ENCODE measurements at regions not wholly inside any gene's neighbourhood (a gene's known extent, or its start where the extent isn't known, plus 50 kb on each side); places are given as distances from the start of the nearest gene placed in this dataset.
"Not testable (repeated sequence)": the region's sequence is repeated elsewhere in the genome, so short reads cannot be mapped to it uniquely, and the experiment has no call there.

DNA sequence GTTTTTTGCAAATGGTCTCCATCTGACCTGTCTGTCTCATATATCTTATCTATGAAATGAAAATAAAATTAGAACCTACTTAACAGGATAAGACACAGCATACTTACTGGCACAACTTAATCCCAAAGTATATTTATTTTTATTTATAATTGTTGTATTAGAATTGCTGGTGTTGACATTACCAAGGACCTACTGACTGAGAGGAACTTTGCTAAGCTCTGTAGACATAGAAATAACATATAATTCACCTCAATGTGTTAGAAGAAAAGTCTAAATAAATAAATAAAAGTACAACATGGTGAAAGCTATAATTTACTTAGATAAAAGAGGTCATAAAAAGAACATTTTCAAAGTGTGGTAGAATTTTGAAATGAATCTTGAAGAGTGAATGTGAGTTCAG is 1650.5 kb upstream of the NUDT12 start:
- no peak for DNase-seq

DNA sequence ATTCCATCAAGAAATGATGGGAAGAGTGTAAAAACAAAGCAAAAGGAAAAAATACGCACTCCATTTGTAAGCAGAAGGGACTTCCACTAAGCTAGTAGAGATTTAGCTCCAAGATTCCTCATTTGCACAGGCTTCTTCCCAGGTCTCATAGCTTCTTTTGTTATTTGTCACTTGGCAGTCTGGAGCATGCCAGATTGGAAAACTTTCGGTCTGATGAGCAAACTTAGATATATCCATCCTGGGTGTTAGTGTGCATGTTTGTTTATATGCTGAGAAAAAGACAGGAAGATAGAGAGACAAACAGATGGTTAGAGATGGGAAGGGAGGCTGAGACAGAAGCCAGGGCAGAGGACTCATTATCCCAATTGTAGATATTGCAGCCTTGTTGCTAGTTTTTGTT is 1644.5 kb upstream of the NUDT12 start:
- DNase-seq: no peak

DNA sequence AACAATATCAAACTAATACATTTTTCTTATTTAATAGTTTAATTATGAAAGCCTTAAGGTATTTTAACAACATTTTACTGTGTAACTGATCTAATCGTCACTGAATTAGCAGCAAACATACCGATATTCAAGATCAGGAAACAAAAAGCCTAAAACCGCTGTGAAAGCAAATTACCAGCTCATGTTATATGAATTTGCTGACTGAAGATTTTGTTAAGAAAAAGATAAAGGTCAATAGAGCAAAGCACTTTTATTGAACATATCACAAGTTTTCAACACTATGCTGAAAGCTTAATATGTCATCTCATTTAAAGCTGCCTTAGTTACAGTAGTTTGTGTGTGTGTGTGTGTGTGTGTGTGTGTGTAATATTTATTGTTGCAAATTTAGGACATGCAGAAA is 1634.9 kb upstream of the NUDT12 start:
- no peak for DNase-seq

DNA sequence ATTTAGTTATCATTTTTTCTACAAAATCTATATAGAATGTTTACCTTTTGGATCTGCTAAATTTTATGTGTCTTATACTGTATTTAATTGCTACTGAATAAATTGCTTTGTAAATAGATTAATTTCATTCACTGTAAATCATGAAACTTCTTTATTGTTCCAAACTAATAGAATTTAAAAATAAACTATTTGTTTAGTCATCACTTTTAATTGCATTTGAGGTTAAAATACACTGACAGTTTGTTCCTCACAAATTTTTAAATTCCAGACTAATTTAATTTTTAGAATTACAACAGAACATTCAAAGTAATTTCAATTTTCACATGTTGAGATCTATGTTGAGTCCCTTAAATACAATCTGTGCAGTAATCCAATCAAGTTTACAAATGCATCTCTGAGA is 1633.2 kb upstream of the NUDT12 start:
- no peak for DNase-seq

DNA sequence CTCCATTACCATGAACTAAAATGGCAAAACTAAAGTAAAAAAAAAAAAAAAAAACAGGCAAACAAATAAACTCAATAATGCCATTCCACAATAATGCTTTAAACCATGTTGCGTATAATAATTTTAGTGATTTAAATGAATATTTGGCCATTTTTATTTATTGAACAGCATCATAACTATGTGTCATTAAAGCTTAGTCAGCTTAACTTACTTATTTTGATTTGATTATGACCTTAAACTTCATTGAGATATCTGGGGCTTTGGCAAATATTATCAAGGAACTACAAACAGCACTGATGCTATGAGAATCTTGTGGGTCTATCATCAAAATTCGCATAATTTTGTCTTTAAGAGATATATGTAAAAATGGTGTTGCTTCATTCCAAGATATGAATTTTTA is 1610.3 kb upstream of the NUDT12 start:
- DNase-seq: no peak

DNA sequence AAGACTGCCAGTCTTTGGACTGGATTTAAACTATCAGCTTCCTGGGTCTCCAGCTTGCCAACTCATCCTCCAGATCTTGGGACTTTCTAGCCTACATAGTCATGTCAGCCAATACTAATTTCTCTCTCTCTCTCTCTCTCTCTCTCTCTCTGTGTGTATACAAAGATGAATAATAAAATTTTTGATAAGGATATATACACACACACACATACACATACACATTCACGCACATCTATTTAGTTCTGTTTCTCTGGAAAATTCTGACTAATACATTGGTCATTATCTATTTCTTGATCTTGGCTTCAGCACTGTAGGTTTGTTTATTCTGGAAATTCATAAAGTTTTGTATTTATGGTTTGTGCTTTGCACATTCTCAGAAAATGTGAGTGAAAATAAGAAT is 1606.2 kb upstream of the NUDT12 start:
- DNase-seq: no peak

DNA sequence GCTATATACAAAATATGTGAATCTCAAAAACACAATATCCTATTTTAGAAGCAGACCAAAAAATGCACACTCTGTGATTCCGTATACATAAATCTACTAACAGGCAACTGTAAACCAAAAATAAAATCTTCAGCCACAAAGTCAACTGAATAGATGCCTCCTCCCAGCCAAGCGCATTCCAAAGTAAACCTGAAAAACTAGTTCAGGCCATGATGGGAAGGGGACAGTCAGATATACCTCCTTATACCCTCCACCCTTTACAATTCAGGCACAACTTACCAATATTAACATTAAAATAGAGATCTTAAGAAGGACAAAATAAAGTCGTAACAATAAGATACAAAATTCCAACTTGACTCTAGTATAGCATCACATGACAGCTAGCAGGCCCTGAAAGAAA is 1604.5 kb upstream of the NUDT12 start:
- no peak for DNase-seq

DNA sequence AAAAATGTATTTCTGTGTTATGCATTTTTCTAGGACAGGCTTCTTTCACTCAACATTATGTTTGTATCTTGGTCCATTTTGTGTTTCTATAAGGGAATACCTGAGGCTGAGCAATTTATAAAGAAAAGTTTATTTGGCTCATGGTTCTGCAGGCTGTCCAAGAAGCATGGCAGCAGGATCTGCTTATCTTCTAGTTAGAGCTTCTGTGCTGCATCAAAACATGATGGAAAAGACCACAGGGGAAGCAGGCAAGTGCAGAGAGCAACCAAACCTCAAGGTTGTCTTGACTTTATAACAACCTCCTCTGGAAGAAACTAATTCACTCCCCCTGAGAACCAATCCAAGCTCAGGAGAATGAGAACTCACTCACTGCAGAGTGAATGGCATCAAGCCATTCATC is 1601.0 kb upstream of the NUDT12 start:
- no peak for DNase-seq

DNA sequence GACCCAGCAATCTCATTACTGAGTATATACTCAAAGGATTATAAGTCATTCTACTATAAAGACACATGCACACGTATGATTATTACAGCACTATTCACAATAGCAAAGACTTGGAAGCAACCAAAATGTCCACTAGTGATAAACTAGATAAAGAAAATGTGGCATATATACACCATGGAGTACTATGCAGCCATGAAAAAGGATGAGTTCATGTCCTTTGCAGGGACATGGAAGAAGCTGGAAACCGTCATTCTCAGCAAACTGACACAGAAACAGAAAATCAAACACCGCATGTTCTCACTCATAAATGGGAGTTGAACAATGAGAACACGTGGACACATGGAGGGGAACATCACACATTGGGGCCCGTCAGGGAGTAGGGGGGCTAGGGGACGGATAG is 1600.0 kb upstream of the NUDT12 start:
- DNase-seq: not testable (repeated sequence)

DNA sequence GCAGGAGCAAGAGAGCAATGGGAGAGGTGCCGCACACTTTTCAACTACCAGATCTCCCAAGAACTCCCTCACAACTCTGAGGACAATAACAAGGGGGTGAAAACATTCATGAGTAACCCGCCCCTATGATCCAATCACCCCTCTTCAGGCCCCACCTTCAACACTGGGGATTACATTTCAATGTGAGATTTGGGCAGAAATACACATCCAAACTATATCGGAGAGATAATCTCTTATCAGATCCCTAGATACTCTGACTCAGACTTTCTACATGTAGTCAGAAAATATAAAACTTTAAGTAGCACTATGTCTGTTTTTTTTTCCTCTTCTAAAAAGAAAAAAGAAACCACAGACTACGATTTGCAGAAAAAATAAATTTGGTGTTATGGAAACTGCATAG is 1595.9 kb upstream of the NUDT12 start:
- no peak for DNase-seq

DNA sequence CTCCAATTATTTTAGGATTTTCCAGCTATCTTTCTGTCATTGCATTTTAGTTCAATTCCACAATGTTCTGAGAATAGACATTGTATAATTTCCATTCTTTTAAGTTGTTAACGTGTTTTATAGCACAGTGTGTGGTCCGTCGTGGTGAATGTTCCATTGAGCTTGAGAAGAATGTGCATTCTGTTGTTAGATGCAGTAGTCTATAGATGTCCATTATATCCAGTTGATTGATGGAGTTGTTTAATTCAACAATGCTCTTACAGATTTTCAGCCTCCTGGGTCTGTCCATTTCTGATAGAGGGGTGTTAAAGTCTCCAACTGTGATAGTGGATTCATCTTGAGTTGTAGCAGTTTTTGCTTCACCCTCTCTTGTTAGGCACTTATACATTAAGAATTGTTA is 1587.7 kb upstream of the NUDT12 start:
- DNase-seq: no peak

DNA sequence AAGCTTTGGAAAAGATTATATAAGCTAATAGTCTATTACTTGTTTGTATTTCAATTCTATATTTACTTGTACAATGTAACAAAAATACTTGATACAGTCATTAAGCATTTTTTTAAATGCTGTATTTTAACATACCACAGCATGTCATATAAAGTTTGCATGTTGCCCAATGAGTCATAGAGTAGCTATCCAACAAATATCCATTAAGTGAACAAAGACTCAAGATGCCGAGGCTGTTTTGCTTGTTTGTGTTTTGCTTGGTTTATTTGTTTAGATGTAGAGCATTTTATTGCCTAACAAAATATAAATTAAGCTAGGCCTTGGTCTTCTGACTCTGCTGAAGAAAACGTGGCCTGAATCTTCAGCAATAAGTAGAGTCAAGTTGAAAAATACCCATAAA is 1584.3 kb upstream of the NUDT12 start:
- no peak for DNase-seq

DNA sequence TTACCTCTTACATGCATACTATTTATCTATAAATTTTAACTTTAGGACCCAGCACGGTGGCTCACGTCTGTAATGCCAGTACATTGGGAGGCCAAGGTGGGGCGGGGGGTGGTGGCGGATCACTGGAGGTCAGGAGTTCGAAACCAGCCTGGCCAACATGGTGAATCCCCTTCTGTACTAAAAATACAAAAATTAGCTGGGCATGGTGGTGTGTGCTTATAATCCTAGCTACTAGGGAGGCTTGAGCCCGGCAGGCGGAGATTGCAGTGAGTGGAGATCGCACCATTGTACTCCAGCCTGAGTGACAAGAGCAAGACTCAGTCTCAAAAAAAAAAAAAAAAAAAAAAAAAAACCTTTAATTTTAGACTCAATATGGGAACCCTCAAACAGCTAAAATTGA is 1582.6 kb upstream of the NUDT12 start:
- DNase-seq: no peak

DNA sequence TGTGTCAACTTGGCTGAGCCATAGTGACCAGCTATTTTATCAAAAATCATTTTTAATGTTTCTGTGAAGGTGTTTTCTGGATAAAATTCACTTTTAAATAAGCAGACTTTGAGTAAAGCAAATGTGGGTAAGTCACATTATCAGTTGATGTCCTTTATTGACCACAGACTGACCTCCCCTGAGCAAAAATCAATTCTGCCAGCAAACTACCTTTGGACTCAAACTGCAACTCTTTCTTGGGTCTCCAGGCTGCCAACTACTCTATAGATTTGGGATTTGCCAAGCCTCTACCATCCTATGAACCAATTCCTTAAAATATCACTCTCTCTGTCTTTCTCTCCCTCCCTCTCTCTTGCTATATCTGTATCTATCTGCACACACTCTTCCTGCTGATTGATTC is 1571.7 kb upstream of the NUDT12 start:
- DNase-seq: no peak

DNA sequence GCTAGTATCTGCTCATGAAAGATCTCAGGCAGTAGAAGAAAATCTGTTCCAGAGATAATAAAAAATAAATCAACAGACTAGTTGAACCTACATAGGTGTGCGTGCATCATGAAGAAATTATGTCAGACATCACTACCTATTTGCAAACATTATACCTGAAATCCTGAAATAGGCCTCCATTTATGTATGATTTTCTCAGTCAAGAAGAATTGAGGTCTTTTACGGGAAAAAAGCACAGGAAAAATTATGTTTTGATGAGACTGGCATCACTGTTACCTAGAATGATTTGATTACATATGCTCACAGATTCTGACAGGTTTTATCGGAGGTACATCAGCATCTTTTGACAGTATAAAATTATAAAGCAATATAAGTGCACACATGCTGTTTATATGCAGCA is 1570.5 kb upstream of the NUDT12 start:
- DNase-seq: no peak

DNA sequence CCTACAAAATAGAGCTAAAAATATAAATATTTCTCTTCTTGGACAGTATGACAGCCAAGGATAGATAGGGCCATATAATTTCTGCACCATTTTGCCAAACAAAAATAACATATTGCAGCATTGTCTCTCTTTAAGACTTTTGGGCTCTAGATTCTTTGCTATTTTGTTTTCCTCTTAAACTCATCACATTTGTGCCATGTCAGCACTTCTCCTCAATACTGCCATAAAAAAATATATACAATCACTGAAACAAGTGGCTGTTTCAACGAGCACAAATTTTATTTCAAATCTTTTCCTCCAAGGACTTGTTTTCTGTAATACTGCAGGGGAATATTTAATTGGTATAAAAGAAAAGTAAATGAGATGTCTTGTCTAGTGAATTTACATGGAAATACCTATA is 1570.0 kb upstream of the NUDT12 start:
- no peak for DNase-seq

DNA sequence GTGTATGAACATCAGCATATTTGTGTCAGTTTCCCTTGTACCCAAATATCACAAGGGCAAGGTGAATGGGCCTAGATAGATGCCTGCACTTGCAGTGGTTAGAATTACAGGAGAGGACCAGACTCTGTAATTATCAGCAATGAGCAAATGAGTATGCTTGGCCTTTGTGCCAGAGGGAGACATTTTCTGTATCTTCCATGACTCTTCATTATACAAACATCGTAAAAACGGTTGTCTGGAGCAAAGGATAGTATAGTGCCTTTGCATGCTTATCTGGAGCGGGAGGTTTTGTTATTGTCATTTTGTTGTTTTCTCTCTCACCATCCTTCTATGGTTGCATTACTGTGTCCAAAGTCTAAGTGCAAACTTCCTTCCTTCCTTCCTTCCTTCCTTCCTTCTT is 1568.5 kb upstream of the NUDT12 start:
- no peak for DNase-seq

DNA sequence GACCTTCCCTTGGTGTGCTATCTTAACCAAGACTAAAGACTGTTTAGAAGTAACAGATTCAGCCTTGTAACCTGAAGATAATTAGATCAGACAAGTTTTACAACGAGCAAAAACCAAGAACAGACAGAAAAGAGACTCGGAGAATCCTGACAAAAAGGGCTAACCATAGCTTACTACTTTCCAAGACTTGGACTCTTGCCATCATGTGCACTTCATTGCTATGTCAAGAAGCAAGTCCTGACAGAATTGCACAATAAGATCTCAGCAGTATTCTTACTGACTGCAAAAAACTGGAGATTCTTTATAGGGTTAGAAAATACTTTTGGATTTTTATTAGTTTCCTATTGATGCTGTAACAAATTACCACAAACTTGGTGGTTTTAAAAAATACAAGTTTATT is 1539.0 kb upstream of the NUDT12 start:
- no peak for DNase-seq

DNA sequence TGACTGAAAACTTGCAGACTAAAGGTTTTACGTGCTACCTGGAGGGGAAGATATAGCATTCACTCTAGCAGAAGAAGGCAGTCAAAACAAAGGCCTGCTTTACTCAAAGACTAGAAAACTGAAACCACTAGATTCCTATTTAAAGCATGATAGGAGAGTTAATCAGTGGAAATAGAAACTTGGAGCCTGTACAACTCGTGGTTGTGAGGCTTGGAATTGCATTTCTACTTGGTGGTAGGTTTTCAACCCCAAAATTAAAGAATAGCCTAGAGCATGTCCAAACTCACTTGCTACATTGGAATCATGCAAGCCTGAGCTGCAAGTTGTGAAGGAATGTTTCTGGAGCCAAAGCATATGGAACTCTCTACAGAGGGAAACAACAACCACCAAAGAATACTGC is 1526.4 kb upstream of the NUDT12 start:
- DNase-seq: no peak

DNA sequence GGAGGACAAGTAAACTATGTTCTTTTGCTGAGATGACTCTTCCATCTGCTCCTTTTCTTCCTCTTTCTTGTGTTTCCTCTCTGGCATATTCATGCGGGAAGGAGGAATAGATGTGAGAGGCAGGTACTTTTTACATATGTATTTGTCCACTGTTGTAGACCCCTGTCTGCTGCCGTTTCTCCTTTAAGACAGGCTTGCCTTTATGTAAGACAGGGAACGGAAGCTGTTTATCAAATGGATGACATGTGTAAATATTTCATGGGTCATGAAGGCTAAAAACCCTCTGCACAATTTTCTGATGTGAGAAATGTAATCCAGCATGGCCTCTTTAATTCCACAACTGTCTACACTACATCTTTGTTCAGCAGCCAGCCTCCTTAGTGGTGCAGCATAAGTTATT is 1525.5 kb upstream of the NUDT12 start:
- DNase-seq: no peak

DNA sequence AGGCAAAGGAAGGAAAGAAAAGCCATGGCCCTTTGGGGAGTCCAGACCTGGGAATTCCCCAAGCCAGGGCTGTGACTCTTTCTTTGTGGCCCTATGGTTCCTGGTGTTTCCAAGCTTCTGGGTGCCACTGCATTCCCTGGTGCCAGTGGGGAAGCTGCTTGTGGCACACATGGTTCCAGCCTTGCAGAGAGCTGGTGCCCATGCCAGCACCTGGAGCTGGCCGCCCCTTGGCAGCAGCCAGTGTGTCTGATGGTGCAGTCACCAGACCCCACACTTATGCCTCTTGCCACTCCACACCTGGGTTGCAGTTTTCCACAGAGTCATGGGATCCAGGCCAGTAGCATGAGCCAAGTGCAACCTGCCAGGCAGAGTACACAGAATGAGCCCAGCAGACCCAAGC is 1495.3 kb upstream of the NUDT12 start:
- no peak for DNase-seq

DNA sequence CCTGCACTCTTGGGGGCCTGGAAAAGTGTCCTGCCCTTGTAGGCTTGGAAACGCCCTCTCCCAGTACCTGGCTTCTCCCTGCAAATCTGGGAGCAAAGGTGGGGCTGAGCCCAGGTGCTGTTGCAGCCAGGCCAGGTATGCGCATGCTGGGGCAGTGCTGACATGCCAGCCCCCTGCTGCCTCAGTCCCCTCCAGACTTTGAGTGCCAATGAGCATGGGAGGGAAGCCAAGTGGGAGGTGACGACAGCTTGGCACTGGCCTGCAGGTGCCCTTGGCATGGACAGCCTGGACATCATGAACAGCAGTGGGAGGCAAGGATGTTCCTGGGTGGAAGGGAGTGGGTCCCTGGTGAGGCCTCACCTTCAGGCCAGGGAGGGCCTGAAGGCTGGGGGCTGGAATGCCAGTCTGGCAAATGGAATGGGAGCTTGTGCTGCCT is 1494.4 kb upstream of the NUDT12 start:
- no peak for DNase-seq

DNA sequence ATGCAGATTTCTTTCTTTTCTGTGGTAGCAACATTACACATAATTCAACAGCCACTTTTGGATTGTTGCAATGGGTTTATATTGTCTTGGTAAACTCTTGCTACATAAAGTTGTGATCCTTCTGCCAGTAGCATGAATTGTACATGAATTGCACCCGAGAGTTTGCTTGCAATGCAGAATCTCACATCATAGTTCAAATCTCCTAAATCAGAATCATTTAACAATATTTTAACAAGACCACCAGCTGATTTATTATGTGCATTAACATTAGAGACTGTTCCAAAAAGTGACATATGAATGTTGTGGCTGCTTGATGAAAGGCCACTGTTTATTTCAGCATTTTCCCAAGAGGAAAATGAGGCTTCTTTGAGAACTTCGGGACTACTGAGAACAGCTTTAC is 1491.8 kb upstream of the NUDT12 start:
- DNase-seq: no peak

DNA sequence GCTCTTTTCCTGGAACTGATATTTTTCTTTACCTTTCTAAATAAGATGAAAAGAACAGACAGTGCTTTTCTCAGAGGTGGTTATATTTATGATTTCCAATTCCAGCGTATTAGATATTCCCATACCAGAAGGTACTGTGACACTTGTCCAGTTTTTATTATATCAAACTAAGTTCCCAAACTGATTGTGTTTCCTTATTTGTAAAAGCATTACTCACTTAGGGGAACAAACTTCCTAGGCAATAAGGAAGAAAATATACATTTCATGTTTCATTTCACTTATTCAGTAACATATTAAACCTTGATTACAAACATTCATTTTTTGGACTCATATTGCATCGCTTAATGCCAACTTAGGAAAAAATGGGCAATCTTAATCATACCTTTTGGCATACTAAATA is 1480.0 kb upstream of the NUDT12 start:
- no peak for DNase-seq

DNA sequence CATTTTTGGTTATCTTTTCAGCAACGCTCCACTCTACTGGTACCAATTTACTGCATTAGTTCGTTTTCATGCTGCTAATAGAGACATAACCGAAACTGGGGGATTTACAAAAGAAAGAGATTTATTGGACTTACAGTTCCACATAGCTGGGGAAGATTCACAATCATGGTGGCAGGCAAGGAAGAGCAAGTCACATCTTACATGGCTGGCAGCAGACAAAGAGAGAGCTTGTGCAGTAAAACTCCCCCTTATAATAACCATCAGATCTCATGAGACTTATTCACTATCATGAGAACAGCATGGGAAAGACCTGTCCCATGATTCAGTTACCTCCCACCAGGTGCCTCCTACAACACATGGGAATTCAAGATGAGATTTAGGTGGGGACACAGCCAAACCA is 1474.2 kb upstream of the NUDT12 start:
- not testable (repeated sequence) for DNase-seq

DNA sequence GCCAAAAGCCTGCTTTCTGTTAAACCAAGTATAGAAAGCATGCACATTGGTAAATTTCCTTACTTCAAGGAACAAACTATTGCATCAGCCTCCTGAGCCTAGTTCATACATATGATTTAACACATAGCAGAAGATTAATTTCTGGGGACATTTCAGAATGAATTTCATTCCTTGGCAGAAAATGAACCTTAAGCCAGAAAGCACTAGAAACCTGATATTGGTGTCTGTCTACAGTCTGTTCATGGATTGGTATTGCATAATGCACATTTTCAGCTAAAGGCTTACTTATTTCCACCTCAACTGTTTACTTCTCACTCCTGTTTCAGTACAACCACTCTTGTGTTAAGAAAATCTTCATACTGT is 1471.8 kb upstream of the NUDT12 start:
- no peak for DNase-seq
